Upper lobe of right lung (tissue), 1 donor: ENCODE measurements at regions not wholly inside any gene's neighbourhood (a gene's known extent, or its start where the extent isn't known, plus 50 kb on each side); places are given as distances from the start of the nearest gene placed in this dataset.

Experiments
- ATAC-seq: fragments of 200-7000 bp; cut with Tn5 transposase; one replicate; pipeline ENCODE4 v1.9.1; 2020; ENCODE audit warnings: mild to moderate bottlenecking, moderate library complexity
- DNase-seq: peaks from one replicate; pipeline ENCODE4 v3.0.0-alpha.2; 2020
- H3K27ac ChIP-seq: fragments of 200-600 bp; one replicate; pipeline ENCODE4 v1.8.0; 2022
- H3K27me3 ChIP-seq: fragments of 200-600 bp; one replicate; pipeline ENCODE4 v1.8.0; 2022; ENCODE audit warnings: mild to moderate bottlenecking
- H3K36me3 ChIP-seq: fragments of 200-600 bp; one replicate; pipeline ENCODE4 v1.8.0; 2022
- H3K4me1 ChIP-seq: fragments of 200-600 bp; one replicate; pipeline ENCODE4 v1.8.0; 2022
- H3K4me3 ChIP-seq: fragments of 200-600 bp; one replicate; pipeline ENCODE4 v1.8.0; 2022; ENCODE audit warnings: mild to moderate bottlenecking
- H3K9me3 ChIP-seq: fragments of 200-600 bp; one replicate; pipeline ENCODE4 v1.8.0; 2022
- CTCF ChIP-seq: fragments of 200-600 bp; IDR thresholded peaks from one replicate; pipeline ENCODE4 v1.8.0; 2022; ENCODE audit warnings: antibody characterized with exemption
- intact Hi-C: fragments of 100-400 bp; cut with DNase I; formaldehyde crosslinking; loops from one replicate; pipeline ENCODE4 v1.11.0; 2022
- donor health status: DM: no; HTN: yes; CAD: no; lungs with severe emphysema.

DNA sequence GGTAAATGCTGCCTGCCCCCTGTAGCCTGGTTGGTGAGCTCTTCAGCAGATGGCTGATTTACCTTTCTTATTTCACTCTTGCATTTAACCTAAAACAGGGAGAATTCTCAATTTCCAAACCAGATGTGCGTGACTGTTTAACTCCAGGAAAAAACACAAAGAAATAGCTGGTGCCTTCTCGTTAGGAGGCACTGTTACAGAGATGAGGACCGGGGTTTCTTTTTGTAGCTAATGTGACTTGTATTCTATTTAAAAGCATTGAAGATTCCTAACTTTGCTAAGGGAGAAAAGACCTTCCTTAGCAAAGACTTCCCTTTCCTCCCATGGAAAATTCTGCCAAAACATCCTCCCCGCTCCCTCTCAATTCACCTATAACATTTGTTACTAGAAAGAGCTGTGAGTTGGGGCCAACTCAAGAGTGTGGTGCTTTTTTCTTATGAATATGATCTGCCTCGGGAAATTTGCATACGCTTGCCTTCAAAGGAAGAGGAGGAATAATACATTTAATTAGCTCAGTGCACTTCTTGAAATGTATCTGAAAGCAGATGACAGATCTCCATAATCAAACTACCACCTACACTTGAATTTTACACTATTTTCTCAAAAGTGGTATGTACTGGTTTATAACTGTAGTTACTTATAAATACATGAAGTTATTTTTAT lies 102.0 kb upstream of the ARID2 start:
- intact Hi-C loops, result no loop called here
- Histone ChIP-seq H3K4me1 (no peaks in the 10 kb centered on the region), H3K9me3 (no peaks in the 10 kb centered on the region), H3K4me3 (no peak overlapping the region), H3K36me3 (no peaks in the 10 kb centered on the region), H3K27me3 (peaks cover 5% of the 10 kb centered on the region), H3K27ac (no peak overlapping the region)
- no peak for TF ChIP-seq CTCF
- DNase-seq, result no peak
- ATAC-seq, result no peak

GRCh38 chr12:45629292-45629691 lies 100.2 kb upstream of the ARID2 start:
- Histone ChIP-seq H3K9me3 (no peaks in the 10 kb centered on the region), H3K36me3 (no peaks in the 10 kb centered on the region), H3K27ac (no peak overlapping the region), H3K27me3 (peaks cover under 1% of the 10 kb centered on the region), H3K4me3 (no peak overlapping the region), H3K4me1 (no peaks in the 10 kb centered on the region)
- no peak for ATAC-seq
- DNase-seq, result no peak
- TF ChIP-seq CTCF, result no peak
- intact Hi-C loops, result no loop called here

GRCh38 chr12:45633733-45634132 lies 95.8 kb upstream of the ARID2 start:
- H3K27me3 ChIP-seq, result no peaks in the 10 kb centered on the region
- no peaks in the 10 kb centered on the region for H3K4me1 ChIP-seq
- intact Hi-C loops, result no loop called here
- no peak for ATAC-seq
- no peaks in the 10 kb centered on the region for H3K9me3 ChIP-seq
- no peaks in the 10 kb centered on the region for H3K36me3 ChIP-seq
- no peak overlapping the region for H3K27ac ChIP-seq
- TF ChIP-seq CTCF, result no peak
- no peak for DNase-seq
- H3K4me3 ChIP-seq, result no peak overlapping the region

- DNase-seq (no peak), ATAC-seq (no peak)
- Histone ChIP-seq H3K9me3 (no peaks in the 10 kb centered on the region), H3K27ac (no peak overlapping the region), H3K36me3 (no peaks in the 10 kb centered on the region), H3K4me1 (no peaks in the 10 kb centered on the region), H3K27me3 (no peaks in the 10 kb centered on the region), H3K4me3 (no peak overlapping the region)
- intact Hi-C loops, result no loop called here
- TF ChIP-seq CTCF, result no peak
Measured at GRCh38 chr12:45634273-45634917, 95.1 kb upstream of the ARID2 start.

DNA sequence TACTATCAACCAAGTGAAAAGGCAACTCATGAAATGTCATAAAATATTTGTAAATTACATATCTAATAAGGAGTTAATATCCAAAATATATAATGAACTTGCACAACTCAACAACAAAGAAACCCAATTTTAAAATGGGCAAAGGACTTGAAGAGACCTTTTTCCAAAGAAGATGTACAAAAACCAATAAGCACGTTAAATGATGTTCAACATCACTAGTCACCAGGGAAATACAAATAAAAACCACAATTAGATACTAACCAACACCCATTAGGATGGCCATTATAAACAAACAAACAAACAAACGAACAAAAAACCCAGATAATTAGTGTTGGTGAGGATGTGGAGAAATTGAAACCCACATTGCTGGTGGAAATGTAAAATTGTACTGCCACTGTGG lies 92.3 kb upstream of the ARID2 start:
- no peaks in the 10 kb centered on the region for H3K4me1 ChIP-seq
- no peak for TF ChIP-seq CTCF
- no peak overlapping the region for H3K4me3 ChIP-seq
- DNase-seq (no peak), ATAC-seq (no peak)
- intact Hi-C loops, result no loop called here
- H3K27me3 ChIP-seq, result no peaks in the 10 kb centered on the region
- no peak overlapping the region for H3K27ac ChIP-seq
- no peaks in the 10 kb centered on the region for H3K9me3 ChIP-seq
- no peaks in the 10 kb centered on the region for H3K36me3 ChIP-seq
